ENCODE measurements at regions not wholly inside any gene's neighbourhood (a gene's known extent, or its start where the extent isn't known, plus 50 kb on each side); places are given as distances from the start of the nearest gene placed in this dataset.

- no peak for DNase-seq (ENCODE audit: low read depth in 2 of 2)
Observed at GRCh38 chr9:74330487-74331214, 166.5 kb upstream of the RORB start.

GRCh38 chr9:74331607-74332006 lies 165.5 kb upstream of the RORB start:
- no peak for DNase-seq (ENCODE audit: low read depth in 2 of 2)

GRCh38 chr9:74333384-74334032 lies 163.6 kb upstream of the RORB start:
- no peak for DNase-seq (ENCODE audit: low read depth in 2 of 2)

- DNase-seq (ENCODE audit: low read depth in 2 of 2): no peak
Observed at GRCh38 chr9:74334271-74334670, 162.9 kb upstream of the RORB start.

GRCh38 chr9:74336161-74336560 lies 161.0 kb upstream of the RORB start:
- DNase-seq (ENCODE audit: low read depth in 2 of 2): no peak

- DNase-seq (ENCODE audit: low read depth in 2 of 2): no peak
Observed at GRCh38 chr9:74348777-74349176, 148.4 kb upstream of the RORB start.

GRCh38 chr9:74355107-74355506 lies 142.0 kb upstream of the RORB start:
- DNase-seq (ENCODE audit: low read depth in 2 of 2): no peak

- DNase-seq (ENCODE audit: low read depth in 2 of 2): no peak
Observed at GRCh38 chr9:74357577-74357976, 139.6 kb upstream of the RORB start.

- no peak for DNase-seq (ENCODE audit: low read depth in 2 of 2)
Observed at GRCh38 chr9:74358959-74359358, 138.2 kb upstream of the RORB start.

GRCh38 chr9:74361508-74361907 lies 135.6 kb upstream of the RORB start:
- no peak for DNase-seq (ENCODE audit: low read depth in 2 of 2)

GRCh38 chr9:74362423-74362822 lies 134.7 kb upstream of the RORB start:
- DNase-seq (ENCODE audit: low read depth in 2 of 2): no peak

GRCh38 chr9:74366111-74366510 lies 131.0 kb upstream of the RORB start:
- no peak for DNase-seq (ENCODE audit: low read depth in 2 of 2)

- DNase-seq (ENCODE audit: low read depth in 2 of 2): no peak
Observed at GRCh38 chr9:74369844-74370243, 127.3 kb upstream of the RORB start.

- no peak for DNase-seq (ENCODE audit: low read depth in 2 of 2)
Observed at GRCh38 chr9:74373348-74373747, 123.8 kb upstream of the RORB start.

- DNase-seq (ENCODE audit: low read depth in 2 of 2): no peak
Observed at GRCh38 chr9:74379718-74380117, 117.4 kb upstream of the RORB start.

GRCh38 chr9:74391816-74392215 lies 105.3 kb upstream of the RORB start:
- no peak for DNase-seq (ENCODE audit: low read depth in 2 of 2)

GRCh38 chr9:74403581-74403980 lies 93.6 kb upstream of the RORB start:
- no peak for DNase-seq (ENCODE audit: low read depth in 2 of 2)

GRCh38 chr9:74404620-74405019 lies 92.5 kb upstream of the RORB start:
- DNase-seq (ENCODE audit: low read depth in 2 of 2): no peak

GRCh38 chr9:74407166-74407565 lies 90.0 kb upstream of the RORB start:
- DNase-seq (ENCODE audit: low read depth in 2 of 2): no peak

GRCh38 chr9:74412236-74412979 lies 84.7 kb upstream of the RORB start:
- DNase-seq (ENCODE audit: low read depth in 2 of 2): no peak

GRCh38 chr9:74413876-74414275 lies 83.3 kb upstream of the RORB start:
- DNase-seq (ENCODE audit: low read depth in 2 of 2): no peak

GRCh38 chr9:74414325-74414724 lies 82.8 kb upstream of the RORB start:
- DNase-seq (ENCODE audit: low read depth in 2 of 2): no peak

GRCh38 chr9:74415995-74416394 lies 81.1 kb upstream of the RORB start:
- no peak for DNase-seq (ENCODE audit: low read depth in 2 of 2)
